Calu3 (cell line): ENCODE measurements at regions not wholly inside any gene's neighbourhood (a gene's known extent, or its start where the extent isn't known, plus 50 kb on each side); places are given as distances from the start of the nearest gene placed in this dataset.

Experiments
- BruUV-seq: library from RNA; stranded (reverse); fragments of 400-500 nt; replicated peaks from 2 replicates; lab custom pipeline; 2021; lab: Mats Ljungman, UMichigan
- CTCF ChIA-PET: fragments of 300-600 bp; sonication (Branson Sonifier 250); formaldehyde crosslinking; loops from one replicate; lab custom pipeline; 2022; ENCODE audit warnings: antibody characterized with exemption; lab: Charles Lee
- DNase-seq: peaks from one replicate; pipeline ENCODE4 v3.0.0; 2022
- H3K27ac Mint-ChIP-seq: one replicate; pipeline ENCODE4 v1.8.0; 2022; ENCODE audit warnings: mixed read lengths; ENCODE audit not compliant: unreplicated experiment
- H3K27me3 Mint-ChIP-seq: one replicate; pipeline ENCODE4 v1.8.0; 2022; ENCODE audit warnings: mixed read lengths; ENCODE audit not compliant: unreplicated experiment
- H3K36me3 Mint-ChIP-seq: one replicate; pipeline ENCODE4 v1.8.0; 2022; ENCODE audit warnings: mild to moderate bottlenecking, moderate library complexity, mixed read lengths; ENCODE audit not compliant: insufficient read depth, unreplicated experiment
- H3K4me1 Mint-ChIP-seq: one replicate; pipeline ENCODE4 v1.8.0; 2022; ENCODE audit warnings: mild to moderate bottlenecking, low read depth, mixed read lengths; ENCODE audit not compliant: unreplicated experiment
- H3K4me3 Mint-ChIP-seq: one replicate; pipeline ENCODE4 v1.8.0; 2022; ENCODE audit warnings: mild to moderate bottlenecking, low read depth, moderate library complexity, mixed read lengths; ENCODE audit not compliant: unreplicated experiment
- H3K9me3 Mint-ChIP-seq: one replicate; pipeline ENCODE4 v1.8.0; 2022; ENCODE audit warnings: low read depth, mixed read lengths; ENCODE audit not compliant: unreplicated experiment
- CTCF ChIP-seq: fragments of 200-600 bp; IDR thresholded peaks from one replicate; pipeline ENCODE4 v1.8.0; 2022; ENCODE audit warnings: antibody characterized with exemption; ENCODE audit not compliant: unreplicated experiment
- intact Hi-C: fragments of 100-400 bp; cut with micrococcal nuclease; formaldehyde crosslinking; loops from one replicate; pipeline ENCODE4 v1.10.0; 2022; ENCODE audit not compliant: unreplicated experiment

DNA sequence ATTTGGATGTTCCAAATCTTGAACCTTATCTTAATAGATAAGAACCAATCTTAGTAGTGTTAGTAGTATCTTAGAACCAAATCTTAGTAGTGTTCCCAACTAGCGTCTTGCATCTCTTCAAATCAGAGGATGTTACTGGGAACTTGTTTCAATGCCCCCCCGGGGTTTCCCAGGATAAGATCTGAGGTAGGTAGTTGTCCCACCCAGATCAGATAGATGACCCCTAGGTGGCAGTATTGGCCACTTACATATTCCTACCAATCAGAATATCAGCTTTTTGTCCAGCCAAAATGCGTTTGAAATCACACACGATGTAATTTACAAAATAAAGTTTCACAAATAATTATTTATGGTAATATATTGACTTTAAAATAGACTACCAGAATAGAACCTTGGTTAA, 314.8 kb downstream of the MBD2 start:
- CTCF ChIA-PET = no interaction called here
- DNase-seq = peak; percentile 34
- H3K9me3 Mint-ChIP-seq = peaks cover 2% of the 10 kb centered on the region
- peak; percentile 58 for TF ChIP-seq CTCF
- intact Hi-C loops = loop anchor here (2.0 kb wide), 1 partner anchor 209 kb away; no protein-coding TSS in a partner anchor
- H3K4me3 Mint-ChIP-seq = no peak overlapping the region
- BruUV-seq = no TSS peak
- H3K27me3 Mint-ChIP-seq = no peaks in the 10 kb centered on the region
- no peak overlapping the region for H3K27ac Mint-ChIP-seq
- no peaks in the 10 kb centered on the region for H3K4me1 Mint-ChIP-seq
- H3K36me3 Mint-ChIP-seq = no peaks in the 10 kb centered on the region

GRCh38 chr18:53907921-53908320, 316.5 kb downstream of the MBD2 start:
- H3K27me3 Mint-ChIP-seq = no peaks in the 10 kb centered on the region
- CTCF ChIA-PET = interaction anchor here (1.2 kb wide), 1 partner anchor 211 kb away, joined by 4 read pairs; no protein-coding TSS in a partner anchor
- H3K36me3 Mint-ChIP-seq = no peaks in the 10 kb centered on the region
- intact Hi-C loops = loop anchor here (2.0 kb wide), 1 partner anchor 211 kb away; no protein-coding TSS in a partner anchor
- peaks cover 2% of the 10 kb centered on the region for H3K9me3 Mint-ChIP-seq
- no peaks in the 10 kb centered on the region for H3K4me1 Mint-ChIP-seq
- no peak overlapping the region for H3K27ac Mint-ChIP-seq
- BruUV-seq = no TSS peak
- TF ChIP-seq CTCF = no peak
- no peak for DNase-seq
- H3K4me3 Mint-ChIP-seq = no peak overlapping the region

- CTCF ChIA-PET = no interaction called here
- H3K4me1 Mint-ChIP-seq = no peaks in the 10 kb centered on the region
- DNase-seq = no peak
- no peak for TF ChIP-seq CTCF
- intact Hi-C loops = no loop called here
- H3K36me3 Mint-ChIP-seq = no peaks in the 10 kb centered on the region
- BruUV-seq = no TSS peak
- peaks cover 2% of the 10 kb centered on the region for H3K9me3 Mint-ChIP-seq
- H3K4me3 Mint-ChIP-seq = no peak overlapping the region
- no peak overlapping the region for H3K27ac Mint-ChIP-seq
- H3K27me3 Mint-ChIP-seq = no peaks in the 10 kb centered on the region
These were observed 317.8 kb downstream of the MBD2 start for GRCh38 chr18:53906681-53907080.

- Mint-ChIP-seq H3K36me3 (no peaks in the 10 kb centered on the region), H3K27me3 (no peaks in the 10 kb centered on the region), H3K9me3 (peaks cover 12% of the 10 kb centered on the region), H3K4me1 (no peaks in the 10 kb centered on the region), H3K4me3 (no peak overlapping the region), H3K27ac (no peak overlapping the region)
- no peak for DNase-seq
- intact Hi-C loops = no loop called here
- TF ChIP-seq CTCF = no peak
- CTCF ChIA-PET = no interaction called here
- BruUV-seq = no TSS peak
These were observed 329.6 kb downstream of the MBD2 start for GRCh38 chr18:53894675-53895442.
